Hematopoietic multipotent progenitor cell treated with erythropoietin and hydrocortisone succinate and interleukin-3 and kit ligand, for 8 days (in vitro differentiated cells): ENCODE measurements at regions not wholly inside any gene's neighbourhood (a gene's known extent, or its start where the extent isn't known, plus 50 kb on each side); places are given as distances from the start of the nearest gene placed in this dataset.

ENCODE experiments used
- DNase-seq: peaks from one replicate; pipeline ENCODE4 v3.0.0-alpha.2; 2015

- DNase-seq: no peak
Measured at GRCh38 chr5:175282611-175283225, 161.3 kb downstream of the DRD1 start.

DNA sequence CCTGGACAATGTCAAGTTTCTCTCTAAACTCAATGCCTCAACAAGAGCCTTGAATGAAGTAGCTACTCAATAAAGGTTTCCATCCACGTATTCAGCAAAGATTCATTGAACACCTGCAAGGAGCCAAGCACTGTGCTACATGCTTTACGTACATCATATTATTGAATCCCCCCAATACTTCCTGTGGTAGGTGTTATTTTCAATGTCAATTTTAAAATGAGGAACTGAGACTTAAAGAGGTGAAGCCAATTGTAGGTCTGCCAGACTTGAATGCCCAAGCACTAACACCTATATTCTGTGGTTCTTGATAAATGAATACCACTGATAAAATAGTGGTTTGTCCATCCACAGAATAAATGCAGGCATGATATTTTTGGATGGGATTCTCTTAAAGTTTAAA lies 162.3 kb downstream of the DRD1 start:
- no peak for DNase-seq

GRCh38 chr5:175281257-175281656 lies 162.7 kb downstream of the DRD1 start:
- DNase-seq: no peak

GRCh38 chr5:175279506-175279905 lies 164.5 kb downstream of the DRD1 start:
- no peak for DNase-seq

GRCh38 chr5:175275748-175276147 lies 168.2 kb downstream of the DRD1 start:
- no peak for DNase-seq

GRCh38 chr5:175275097-175275496 lies 168.9 kb downstream of the DRD1 start:
- DNase-seq: no peak

- no peak for DNase-seq
Measured at GRCh38 chr5:175274171-175274570, 169.8 kb downstream of the DRD1 start.

GRCh38 chr5:175264406-175264805 lies 179.6 kb downstream of the DRD1 start:
- no peak for DNase-seq

DNA sequence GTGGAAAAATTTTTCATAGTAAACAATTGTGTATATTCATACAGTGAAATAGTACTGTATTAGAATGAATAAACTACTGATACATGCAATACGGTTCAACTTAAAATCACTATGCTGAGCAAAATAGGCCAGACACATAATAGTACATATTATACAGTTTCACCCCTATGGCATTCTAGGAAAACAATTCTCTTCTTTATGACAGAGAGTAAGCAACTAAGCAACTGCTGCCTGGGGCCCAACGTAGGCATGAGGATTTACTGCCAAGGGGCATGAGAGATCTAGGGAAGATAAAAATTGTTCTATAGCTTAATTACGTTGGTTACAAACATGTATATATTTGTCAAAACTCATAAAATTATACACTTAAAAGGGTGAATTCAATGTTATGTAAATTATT lies 180.2 kb downstream of the DRD1 start:
- DNase-seq: no peak

GRCh38 chr5:175261526-175261925 lies 182.5 kb downstream of the DRD1 start:
- DNase-seq: no peak

- DNase-seq: no peak
Measured at GRCh38 chr5:175261037-175261436, 182.9 kb downstream of the DRD1 start.

- no peak for DNase-seq
Measured at GRCh38 chr5:175257847-175258194, 186.2 kb downstream of the DRD1 start.

GRCh38 chr5:175257128-175257846 lies 186.7 kb downstream of the DRD1 start:
- DNase-seq: no peak

GRCh38 chr5:175254155-175254554 lies 189.8 kb downstream of the DRD1 start:
- no peak for DNase-seq

DNA sequence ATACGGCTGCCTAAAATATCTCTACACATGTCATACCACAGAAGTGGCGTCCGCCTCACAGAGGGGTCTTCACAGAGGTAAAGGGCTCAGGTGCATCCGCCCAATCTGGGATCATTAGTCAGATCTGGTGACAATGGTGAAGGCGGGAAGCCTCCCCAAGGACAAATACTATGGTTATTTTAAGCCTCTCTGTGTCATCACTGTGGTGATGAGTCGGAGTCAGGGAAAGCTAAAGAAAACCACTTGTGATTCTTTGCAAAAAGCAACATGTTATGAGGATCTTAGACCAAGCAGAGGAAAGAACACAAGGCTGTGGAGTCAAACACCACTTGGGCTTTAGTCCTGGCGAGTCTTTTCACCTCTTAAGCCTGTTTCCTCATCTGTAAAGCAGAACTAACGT lies 190.4 kb downstream of the DRD1 start:
- DNase-seq: no peak

- no peak for DNase-seq
Measured at GRCh38 chr5:175252234-175252805, 191.7 kb downstream of the DRD1 start.

- DNase-seq: no peak
Measured at GRCh38 chr5:175250426-175250825, 193.6 kb downstream of the DRD1 start.

GRCh38 chr5:175248416-175248905 lies 195.5 kb downstream of the DRD1 start:
- DNase-seq: no peak

DNA sequence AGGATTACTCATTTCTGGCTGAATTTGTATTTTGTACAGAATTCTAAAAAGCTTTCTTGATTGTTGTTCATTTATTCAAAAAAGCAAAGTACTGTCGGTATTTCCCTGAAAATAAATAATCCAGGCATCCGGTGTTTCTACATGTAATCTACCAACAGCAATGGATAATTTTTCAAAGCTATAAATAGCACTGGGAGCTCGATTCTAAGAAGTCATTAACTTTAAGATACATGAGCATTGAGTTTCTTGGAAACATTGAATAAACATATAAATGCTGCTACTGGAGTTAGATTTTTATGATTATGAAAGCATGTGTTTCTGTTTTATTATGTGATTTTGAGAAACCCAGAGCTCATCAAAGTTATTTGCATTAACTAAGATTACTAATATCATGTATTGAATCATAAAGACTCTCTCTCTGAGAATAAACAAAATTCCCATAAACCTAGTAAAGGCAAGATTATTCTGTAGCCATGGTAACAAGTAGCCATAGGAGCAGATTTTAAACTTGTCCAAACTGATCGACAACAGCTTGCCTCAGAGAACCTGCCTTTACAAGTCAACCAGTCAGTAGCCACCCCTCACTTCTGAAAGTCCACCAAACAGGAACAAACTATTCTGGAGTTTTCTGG lies 197.0 kb downstream of the DRD1 start:
- no peak for DNase-seq

GRCh38 chr5:175246242-175246888 lies 197.6 kb downstream of the DRD1 start:
- DNase-seq: no peak

DNA sequence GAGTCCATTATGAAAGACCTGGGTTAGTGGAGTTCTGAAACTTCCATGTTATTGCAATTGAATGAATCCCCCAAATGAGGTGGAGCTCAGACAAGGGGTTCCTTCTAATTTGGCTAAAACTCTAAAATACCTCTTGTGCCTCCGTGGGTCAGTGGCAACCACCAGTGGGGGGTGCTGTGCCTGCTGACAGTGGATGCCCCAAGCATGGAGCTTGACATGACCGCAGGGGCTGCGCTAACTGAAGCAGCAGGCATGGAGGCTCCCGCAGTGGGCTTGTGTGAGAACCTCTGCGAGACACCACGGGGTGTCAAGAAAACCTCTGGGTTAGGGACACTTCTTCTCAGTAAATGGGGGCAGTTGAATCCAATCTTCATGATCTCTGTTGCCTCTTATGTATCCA lies 200.5 kb downstream of the DRD1 start:
- no peak for DNase-seq

DNA sequence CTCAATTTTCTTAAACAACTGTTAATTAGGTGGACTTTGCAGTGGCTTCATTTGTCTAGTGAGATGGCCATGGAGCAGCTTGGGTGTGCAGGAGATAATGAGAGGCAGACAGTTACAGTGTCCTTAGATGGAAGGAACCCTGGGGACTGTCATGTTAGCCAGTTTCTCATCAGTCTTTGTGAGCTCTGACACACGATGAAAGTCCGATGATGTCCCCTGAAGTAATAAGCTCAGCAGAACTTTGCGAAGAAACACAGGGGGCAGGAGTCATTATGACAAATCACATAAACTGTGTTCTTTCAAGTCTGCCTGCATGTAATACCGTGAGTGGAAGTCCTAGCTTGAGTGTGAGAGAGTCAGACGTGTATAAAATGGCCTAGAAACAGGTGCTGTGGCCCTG lies 201.8 kb downstream of the DRD1 start:
- no peak for DNase-seq

DNA sequence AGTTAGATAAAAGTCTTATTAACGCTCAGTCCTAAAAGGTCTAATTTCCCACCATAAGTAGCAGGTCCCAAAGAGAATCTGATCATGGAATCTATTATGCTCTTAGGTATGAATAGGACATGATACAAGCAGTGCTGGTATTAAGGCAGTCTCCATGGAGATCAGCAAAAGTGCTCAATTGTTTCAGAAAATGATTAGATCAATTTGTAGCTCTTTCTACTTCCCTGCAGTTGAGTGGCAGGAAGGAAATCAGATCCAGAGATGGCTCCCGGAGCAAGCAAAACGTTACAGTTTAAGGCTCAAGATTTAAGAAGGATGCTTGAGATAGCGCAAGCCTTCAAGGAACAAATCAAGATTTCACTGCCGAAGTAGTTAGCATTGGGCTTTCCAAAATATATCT lies 205.7 kb downstream of the DRD1 start:
- no peak for DNase-seq

DNA sequence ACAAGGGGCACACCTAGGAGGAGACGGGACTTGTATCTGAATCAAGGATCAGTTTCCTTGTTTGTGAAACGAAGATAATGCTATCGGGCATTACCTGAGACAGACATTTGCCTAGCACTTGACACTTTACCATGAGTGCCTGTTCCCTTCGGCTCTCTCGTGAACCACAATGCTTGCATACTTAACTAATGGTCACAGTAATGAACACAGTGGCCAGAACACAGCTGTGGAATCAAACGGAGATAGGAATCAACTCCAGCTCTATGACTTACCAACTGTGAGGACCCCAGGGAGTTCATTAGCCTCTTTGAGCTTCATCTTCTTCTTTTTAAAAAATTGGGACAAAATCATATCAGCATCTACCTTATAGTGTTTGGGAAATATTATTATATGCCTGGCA lies 207.8 kb downstream of the DRD1 start:
- DNase-seq: no peak
